ENCODE measurements at regions not wholly inside any gene's neighbourhood (a gene's known extent, or its start where the extent isn't known, plus 50 kb on each side); places are given as distances from the start of the nearest gene placed in this dataset.

DNA sequence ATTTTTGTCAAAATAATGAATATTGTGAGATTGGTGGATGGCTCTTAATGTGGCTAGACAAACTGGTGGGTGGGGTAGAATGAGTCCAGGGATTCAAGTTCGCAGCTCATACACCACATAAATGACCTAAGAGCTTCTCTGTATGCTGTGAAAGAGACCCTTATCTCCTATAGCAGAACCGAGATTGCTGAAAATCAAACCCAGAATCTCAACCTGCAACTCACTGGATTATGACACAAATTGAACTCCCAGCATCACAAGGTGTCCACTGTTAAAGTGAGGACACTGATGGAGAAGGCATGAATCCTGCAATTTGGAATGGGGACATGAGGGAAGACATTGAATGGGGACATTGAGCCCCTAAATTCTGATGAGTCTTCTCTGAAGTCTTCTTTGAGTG lies 51.3 kb upstream of the CNKSR3 start:
- no peak for DNase-seq (ENCODE audit: low read depth)

- no peak for DNase-seq (ENCODE audit: low read depth)
Observed at GRCh38 chr6:154565331-154565730, 54.8 kb upstream of the CNKSR3 start.

- no peak for DNase-seq (ENCODE audit: low read depth)
Observed at GRCh38 chr6:154566866-154567265, 56.4 kb upstream of the CNKSR3 start.

DNA sequence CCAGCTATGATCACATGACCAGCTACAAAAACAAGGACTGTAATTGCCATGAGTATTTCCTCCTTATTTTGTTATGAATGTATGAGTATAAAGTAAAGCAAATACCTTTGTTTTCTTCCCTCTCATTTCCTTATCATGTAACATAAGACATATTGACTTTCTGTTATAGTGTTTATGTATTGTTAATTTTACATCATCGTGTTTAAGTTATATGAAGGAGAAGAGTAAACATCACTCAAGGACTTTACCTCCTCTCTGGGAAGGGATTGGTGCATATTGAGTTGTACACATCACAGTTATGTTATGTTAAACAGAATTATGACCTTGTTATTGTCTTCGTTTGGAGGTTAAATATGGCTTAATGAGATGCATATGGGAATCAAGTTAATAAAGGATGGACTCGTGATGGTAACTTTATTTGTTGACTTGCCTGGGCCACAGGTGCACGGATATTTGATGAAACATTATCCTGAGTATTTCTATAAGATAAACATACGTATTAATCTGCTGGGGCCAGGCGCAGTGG lies 57.3 kb upstream of the CNKSR3 start:
- no peak for DNase-seq (ENCODE audit: low read depth)

DNA sequence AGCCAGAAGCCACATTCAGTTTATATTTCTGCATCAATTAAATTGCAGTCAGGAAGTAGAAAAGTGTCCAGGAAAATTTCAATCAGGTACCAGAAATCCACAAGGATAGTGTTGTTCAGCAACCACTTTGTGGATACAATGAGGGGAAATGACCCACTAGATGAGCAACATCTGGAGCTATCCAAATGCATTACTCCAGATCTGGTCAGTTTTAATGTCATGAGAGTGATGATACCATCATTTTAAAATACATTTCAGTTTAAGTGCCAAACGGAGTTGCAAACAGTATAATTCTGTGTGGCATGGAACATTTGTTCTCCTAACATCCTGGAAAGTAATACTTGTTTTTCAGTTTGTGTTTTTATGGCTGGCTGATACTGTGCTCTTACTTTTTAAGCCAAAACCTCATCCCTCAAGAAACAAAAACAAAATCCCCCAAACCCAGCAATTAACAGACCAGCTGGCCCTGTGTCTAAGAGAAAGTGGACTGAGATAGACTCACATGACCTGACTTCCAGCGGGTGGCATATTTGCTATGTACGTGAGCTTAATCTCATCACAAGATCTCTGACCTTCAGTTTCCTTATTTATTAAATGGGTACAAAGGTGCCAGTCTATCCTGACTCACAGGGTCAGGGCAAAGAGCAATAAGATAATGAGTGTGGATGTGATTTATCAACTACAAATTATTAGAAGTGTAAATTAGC lies 58.8 kb upstream of the CNKSR3 start:
- DNase-seq (ENCODE audit: low read depth): no peak

DNA sequence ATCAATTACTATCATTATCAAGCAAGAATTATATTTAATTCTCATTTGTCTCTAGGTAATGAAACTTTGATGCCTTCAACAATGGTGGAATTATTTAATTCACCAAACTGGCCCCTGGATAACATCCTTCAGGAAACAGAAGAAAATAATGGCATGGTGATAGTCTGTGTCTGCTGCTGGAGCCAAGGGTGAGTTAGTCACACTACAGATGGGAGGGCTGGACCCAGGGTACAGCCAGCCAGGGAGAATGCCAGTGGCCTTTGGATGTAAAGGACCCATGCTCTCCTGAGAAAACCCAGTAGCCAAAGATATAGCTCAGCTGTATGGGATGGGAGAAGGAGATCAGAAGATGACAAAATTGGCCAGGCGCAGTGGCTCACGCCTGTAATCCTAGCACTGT lies 60.0 kb upstream of the CNKSR3 start:
- no peak for DNase-seq (ENCODE audit: low read depth)

GRCh38 chr6:154572556-154572955 lies 62.1 kb upstream of the CNKSR3 start:
- DNase-seq (ENCODE audit: low read depth): no peak

DNA sequence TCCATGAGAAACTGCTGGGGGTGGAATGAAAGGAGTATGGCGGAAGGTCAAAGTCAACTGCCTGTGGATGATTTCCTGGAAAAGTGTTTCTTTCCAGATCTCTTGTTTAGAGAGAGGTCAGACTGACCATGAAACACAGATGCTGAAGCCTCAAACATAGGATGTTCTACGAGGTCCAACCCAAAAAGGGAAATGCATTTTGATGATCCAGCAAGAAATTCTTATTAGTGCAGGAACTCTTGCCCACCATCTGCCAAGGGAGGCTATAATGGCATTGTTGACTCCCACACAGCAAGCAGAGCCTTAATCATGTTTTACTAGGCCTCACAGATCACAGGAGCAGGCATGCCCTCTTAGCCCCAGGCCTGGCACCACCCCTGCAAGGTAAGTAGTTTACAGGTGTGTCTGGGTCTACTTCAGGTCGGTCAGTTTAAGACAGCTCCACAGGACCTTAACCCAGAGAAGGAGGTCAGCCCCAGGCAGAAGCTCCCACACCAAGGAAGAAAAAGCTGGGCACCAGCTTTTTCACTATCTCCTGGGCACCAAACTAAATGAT lies 67.6 kb upstream of the CNKSR3 start:
- no peak for DNase-seq (ENCODE audit: low read depth)

GRCh38 chr6:154579046-154579445 lies 68.6 kb upstream of the CNKSR3 start:
- no peak for DNase-seq (ENCODE audit: low read depth)

- no peak for DNase-seq (ENCODE audit: low read depth)
Observed at GRCh38 chr6:154579485-154579884, 69.0 kb upstream of the CNKSR3 start.

DNA sequence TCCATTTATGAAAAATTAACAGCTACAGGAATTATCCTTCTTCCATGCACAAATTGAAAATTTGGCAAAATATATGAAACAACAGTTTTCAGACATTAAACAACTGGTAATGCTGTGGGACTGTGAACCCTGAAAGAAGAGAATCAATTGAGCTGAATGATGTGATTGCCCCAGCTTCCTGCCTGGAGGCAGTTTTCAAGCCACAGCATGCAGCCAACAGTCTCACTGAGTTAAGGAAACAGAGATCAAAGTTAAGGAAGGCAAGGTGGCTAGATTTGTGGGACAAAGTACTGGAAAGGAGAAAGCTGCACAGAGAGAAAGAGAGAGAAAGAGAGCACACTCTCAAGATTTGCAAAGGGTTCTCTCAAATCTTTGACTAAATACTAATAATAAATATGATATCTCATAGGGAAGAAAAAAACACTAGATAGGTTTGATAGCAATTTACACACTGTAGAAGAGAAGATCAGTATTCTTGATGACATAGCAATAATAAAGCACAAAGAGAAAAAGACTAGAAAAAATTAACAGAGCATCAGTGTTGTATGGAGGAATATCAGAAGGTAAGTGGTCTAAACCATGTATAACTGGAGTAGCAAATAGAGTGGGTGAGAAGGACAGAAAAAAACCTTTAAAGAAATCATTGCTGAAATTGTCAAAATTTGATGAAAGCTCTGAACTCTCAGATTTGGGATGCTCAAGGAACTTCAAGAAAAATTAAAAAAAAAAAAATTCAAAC lies 70.1 kb upstream of the CNKSR3 start:
- no peak for DNase-seq (ENCODE audit: low read depth)

- DNase-seq (ENCODE audit: low read depth): no peak
Observed at GRCh38 chr6:154582696-154583095, 72.2 kb upstream of the CNKSR3 start.

GRCh38 chr6:154583546-154584188 lies 73.2 kb upstream of the CNKSR3 start:
- no peak for DNase-seq (ENCODE audit: low read depth)

DNA sequence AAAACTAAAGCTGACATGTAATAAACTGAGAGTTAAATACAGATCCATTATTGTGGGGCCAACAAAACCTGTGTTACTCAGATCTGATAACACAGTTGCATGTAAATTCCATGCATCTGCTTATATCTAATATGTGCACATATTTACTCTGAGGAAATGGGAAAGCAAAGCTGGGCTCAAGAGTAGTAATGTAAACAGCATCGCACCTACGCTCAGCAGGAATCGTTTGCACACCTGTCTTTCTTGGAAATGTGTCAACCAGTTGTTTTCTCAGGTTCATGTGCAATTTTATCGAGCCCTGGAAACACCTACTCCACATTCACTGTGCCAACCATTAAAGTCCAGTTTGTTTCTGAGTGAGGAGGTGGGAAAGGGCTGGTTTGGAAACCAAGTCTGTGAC lies 80.3 kb upstream of the CNKSR3 start:
- no peak for DNase-seq (ENCODE audit: low read depth)

GRCh38 chr6:154591234-154591633 lies 80.7 kb upstream of the CNKSR3 start:
- DNase-seq (ENCODE audit: low read depth): no peak

DNA sequence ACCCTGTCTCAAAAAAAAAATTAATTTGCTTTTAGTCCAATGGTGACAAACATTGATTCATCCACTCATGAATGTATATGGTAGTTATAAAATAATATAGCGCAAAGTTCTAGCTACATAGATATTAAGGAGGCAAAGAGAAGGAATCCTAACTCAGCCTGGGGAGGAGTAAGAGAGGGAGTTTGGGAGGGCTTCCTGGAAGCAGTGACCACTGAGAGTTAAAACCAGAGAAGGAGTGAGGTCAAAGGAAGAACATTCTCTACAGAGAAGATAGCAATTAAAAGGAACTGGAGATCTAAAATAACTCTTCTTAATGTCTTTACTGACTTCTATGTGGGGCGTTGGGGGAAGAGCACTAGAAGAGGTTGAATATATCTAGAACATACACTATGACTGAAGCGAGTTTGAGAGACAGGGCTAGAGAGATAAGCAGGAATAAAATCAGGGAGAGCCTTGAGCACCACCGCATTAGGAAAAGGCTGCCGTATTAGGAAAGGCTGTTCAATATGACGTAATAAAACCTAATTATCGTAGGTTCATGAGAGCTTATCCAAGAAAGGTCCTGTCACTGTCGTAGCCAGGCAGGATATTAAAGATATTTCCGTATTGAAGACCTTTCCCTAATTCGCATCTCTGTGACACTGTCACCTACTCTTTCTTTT lies 81.8 kb upstream of the CNKSR3 start:
- DNase-seq (ENCODE audit: low read depth): no peak

DNA sequence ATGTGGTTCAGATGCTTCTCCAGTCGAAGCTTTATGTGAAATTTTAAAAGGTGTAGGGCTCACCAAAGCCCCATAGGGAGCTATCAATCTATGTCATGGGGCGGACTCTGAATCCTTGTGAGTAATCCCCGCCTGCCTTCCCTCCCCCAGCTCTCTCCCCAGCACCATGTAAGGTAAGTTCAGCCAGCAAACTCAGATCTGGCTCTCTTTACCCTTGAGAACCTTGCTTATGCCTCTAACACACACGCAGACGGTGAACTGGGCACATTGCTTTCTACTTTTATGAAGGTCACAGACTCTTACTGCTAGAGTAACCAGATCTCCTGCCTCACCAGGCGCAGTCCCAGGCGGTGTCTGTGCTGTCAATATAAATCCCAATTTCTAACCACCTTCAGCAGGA lies 82.6 kb upstream of the CNKSR3 start:
- DNase-seq (ENCODE audit: low read depth): no peak

DNA sequence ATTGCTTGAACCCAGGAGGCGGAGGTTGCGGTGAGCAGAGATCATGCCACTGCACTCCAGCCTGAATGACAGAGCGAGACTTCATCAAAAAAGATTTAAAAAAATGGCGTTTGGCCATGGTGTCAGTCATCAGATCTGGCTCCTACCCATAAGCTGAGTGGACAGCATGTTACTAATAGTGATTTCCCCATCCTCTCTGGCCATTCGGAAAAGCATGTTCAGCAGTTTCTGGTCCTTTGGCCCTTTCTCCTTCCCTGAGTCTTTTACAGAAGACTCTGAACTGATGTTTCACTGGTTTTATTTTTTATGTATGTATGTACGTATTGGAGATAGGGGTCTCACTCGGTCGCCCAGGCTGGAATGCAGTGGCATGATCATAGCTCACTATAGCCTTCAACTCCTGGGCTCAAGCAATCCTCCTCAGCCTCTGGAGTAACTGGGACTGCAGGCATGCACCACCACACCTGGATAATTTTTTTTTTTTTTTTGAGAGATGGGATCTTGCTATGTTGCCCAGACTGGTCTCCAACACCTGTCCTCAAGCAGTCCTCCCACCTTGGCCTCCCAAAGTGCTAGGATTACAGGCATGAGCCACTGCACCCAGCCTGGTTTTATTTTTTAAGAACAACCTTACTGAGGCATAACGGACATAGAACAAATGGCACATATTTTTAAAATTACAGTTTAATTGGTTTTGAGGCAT lies 84.2 kb upstream of the CNKSR3 start:
- no peak for DNase-seq (ENCODE audit: low read depth)

DNA sequence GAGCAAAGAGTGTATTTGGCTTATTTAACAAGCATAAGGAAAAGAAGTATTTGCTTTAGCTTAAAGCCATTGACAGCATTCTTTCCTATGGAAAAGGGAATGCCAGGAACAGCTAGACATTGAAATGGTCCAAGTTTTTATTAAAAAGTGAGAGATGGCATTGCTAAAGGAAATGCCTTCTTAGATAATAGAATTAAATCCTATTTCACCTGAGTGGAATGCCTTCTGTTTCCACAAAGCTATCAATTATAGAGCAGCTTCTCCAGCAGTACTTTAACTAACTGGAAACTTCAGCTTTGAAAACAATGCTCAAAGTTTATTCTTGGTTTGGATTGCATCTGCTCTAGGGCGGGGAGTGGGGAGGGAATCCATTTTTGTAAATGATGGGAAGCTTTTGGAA lies 85.1 kb upstream of the CNKSR3 start:
- DNase-seq (ENCODE audit: low read depth): no peak

DNA sequence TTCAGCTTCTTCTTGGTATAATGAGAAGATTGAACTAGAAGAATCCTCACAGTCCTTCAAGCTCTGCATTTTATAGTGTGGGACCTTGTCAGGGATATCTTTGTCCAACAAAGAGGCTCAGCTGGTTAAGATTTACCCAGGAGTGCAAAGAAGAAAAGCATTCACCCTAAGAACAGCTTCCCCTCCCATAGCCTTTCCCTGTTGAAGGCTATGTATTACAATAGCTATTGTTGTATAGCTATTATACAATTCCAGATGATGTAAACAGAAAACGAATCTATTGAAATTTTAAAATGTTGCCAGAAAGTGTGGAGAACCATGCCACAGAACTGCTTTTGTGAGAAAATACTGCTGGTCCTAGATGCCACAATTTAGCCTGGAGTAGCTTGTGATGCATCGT lies 85.5 kb upstream of the CNKSR3 start:
- no peak for DNase-seq (ENCODE audit: low read depth)

- no peak for DNase-seq (ENCODE audit: low read depth)
Observed at GRCh38 chr6:154596701-154597100, 86.2 kb upstream of the CNKSR3 start.

Measured in RPMI7951 (cell line).